IMR-90 (cell line): ENCODE measurements at regions not wholly inside any gene's neighbourhood (a gene's known extent, or its start where the extent isn't known, plus 50 kb on each side); places are given as distances from the start of the nearest gene placed in this dataset.
"Not testable (repeated sequence)": the region's sequence is repeated elsewhere in the genome, so short reads cannot be mapped to it uniquely, and the experiment has no call there.

Experiments
- ATAC-seq: fragments of 200-7000 bp; cut with Tn5 transposase; 2 replicates; pipeline ENCODE4 v1.9.1; 2020; ENCODE audit warnings: low read depth, mild to moderate bottlenecking, moderate library complexity
- BruUV-seq: library from RNA; stranded (reverse); fragments of 400-500 nt; replicated peaks from 2 replicates; lab custom pipeline; 2021; lab: Mats Ljungman, UMichigan
- CTCF ChIA-PET: fragments of 300-600 bp; formaldehyde crosslinking; extraction: SDS; loops from one replicate; lab custom pipeline; 2021; ENCODE audit warnings: antibody characterized with exemption; lab: Yijun Ruan, JAX
- POLR2A ChIA-PET: fragments of 300-600 bp; sonication (Branson Sonifier 250); formaldehyde crosslinking; loops from one replicate; lab custom pipeline; 2022; ENCODE audit warnings: antibody characterized with exemption; ENCODE audit not compliant: unreplicated experiment; lab: Charles Lee
- DNase-seq: peaks from one replicate; pipeline ENCODE4 v3.0.0; 2013
- H2AFZ ChIP-seq: replicated peaks from 2 replicates; pipeline ENCODE3; 2013; ENCODE audit warnings: low read length, mild to moderate bottlenecking; ENCODE audit not compliant: poor library complexity
- H2AK5ac ChIP-seq: 2 replicates; pipeline ENCODE4 v1.6.1; 2013; ENCODE audit warnings: low read depth, low read length, inconsistent platforms
- H2AK9ac ChIP-seq: replicated peaks from 2 replicates; pipeline ENCODE3; 2013; ENCODE audit warnings: mild to moderate bottlenecking, low read depth, low read length, moderate library complexity; ENCODE audit not compliant: poor library complexity
- H2BK120ac ChIP-seq: 2 replicates; pipeline ENCODE4 v1.6.1; 2013; ENCODE audit warnings: low read depth, low read length, inconsistent platforms
- H2BK15ac ChIP-seq: 3 replicates; pipeline ENCODE4 v1.6.1; 2013; ENCODE audit warnings: low read depth, low read length, inconsistent platforms
- H2BK20ac ChIP-seq: 2 replicates; pipeline ENCODE4 v1.6.1; 2013; ENCODE audit warnings: low read depth, mild to moderate bottlenecking, inconsistent platforms, low read length, moderate library complexity
- H2BK5ac ChIP-seq: 2 replicates; pipeline ENCODE4 v1.6.1; 2013; ENCODE audit warnings: mild to moderate bottlenecking, low read depth, low read length, inconsistent platforms; ENCODE audit not compliant: poor library complexity, severe bottlenecking
- H3K14ac ChIP-seq: replicated peaks from 2 replicates; pipeline ENCODE4 v1.6.1; 2013; ENCODE audit warnings: low read depth, low read length, inconsistent platforms
- H3K18ac ChIP-seq: 2 replicates; pipeline ENCODE4 v1.6.1; 2013; ENCODE audit warnings: low read depth, low read length, control low read depth
- H3K23ac ChIP-seq: 2 replicates; pipeline ENCODE4 v1.6.1; 2013; ENCODE audit warnings: low read depth, low read length, inconsistent platforms
- H3K27ac ChIP-seq: 2 replicates; pipeline ENCODE4 v1.5.1; 2013; ENCODE audit warnings: mild to moderate bottlenecking, control low read depth, low read length; ENCODE audit not compliant: insufficient read depth
- H3K27me3 ChIP-seq: 2 replicates; pipeline ENCODE4 v1.6.1; 2013; ENCODE audit warnings: low read length; ENCODE audit not compliant: control insufficient read depth, insufficient read depth
- H3K36me3 ChIP-seq: 2 replicates; pipeline ENCODE4 v1.6.1; 2013; ENCODE audit warnings: low read length, mixed read lengths; ENCODE audit not compliant: control insufficient read depth, insufficient read depth
- H3K4ac ChIP-seq: 2 replicates; pipeline ENCODE4 v1.6.1; 2013; ENCODE audit warnings: low read depth, low read length, inconsistent platforms
- H3K4me1 ChIP-seq: 2 replicates; pipeline ENCODE4 v1.6.1; 2013; ENCODE audit warnings: low read length, mixed read lengths; ENCODE audit not compliant: control insufficient read depth, insufficient read depth
- H3K4me2 ChIP-seq: 2 replicates; pipeline ENCODE4 v1.6.1; 2013; ENCODE audit warnings: low read depth, mild to moderate bottlenecking, control low read depth, low read length, moderate library complexity
- H3K4me3 ChIP-seq: 2 replicates; pipeline ENCODE4 v1.5.1; 2013; ENCODE audit warnings: low read depth, mild to moderate bottlenecking, control low read depth, low read length, moderate library complexity; ENCODE audit not compliant: insufficient read depth
- H3K56ac ChIP-seq: 2 replicates; pipeline ENCODE4 v1.6.1; 2013; ENCODE audit warnings: low read length, inconsistent platforms; ENCODE audit not compliant: insufficient read depth; ENCODE audit errors: extremely low read depth
- H3K79me1 ChIP-seq, 2 experiments: 2 replicates each; pipeline ENCODE4 v1.6.1; 2013; ENCODE audit warnings: low read length in 2 of 2, inconsistent platforms in 1 of 2, low read depth in 1 of 2
- H3K9ac ChIP-seq: 2 replicates; pipeline ENCODE4 v1.6.1; 2013; ENCODE audit warnings: low read depth, low read length, control low read depth
- H3K9me1 ChIP-seq: 2 replicates; pipeline ENCODE4 v1.6.1; 2013; ENCODE audit warnings: low read length, inconsistent platforms; ENCODE audit not compliant: insufficient read depth
- H3K9me3 ChIP-seq: 2 replicates; pipeline ENCODE4 v1.6.1; 2013; ENCODE audit warnings: low read length; ENCODE audit not compliant: control insufficient read depth, insufficient read depth
- H4K20me1 ChIP-seq: 2 replicates; pipeline ENCODE4 v1.6.1; 2013; ENCODE audit warnings: low read length, inconsistent platforms; ENCODE audit not compliant: insufficient read depth
- H4K5ac ChIP-seq: 2 replicates; pipeline ENCODE4 v1.6.1; 2013; ENCODE audit warnings: mild to moderate bottlenecking, low read depth, low read length, control low read depth
- H4K8ac ChIP-seq, 2 experiments: 2 replicates each; pipeline ENCODE4 v1.6.1; 2013; ENCODE audit warnings: low read depth in 2 of 2, low read length in 2 of 2, control low read depth in 1 of 2, inconsistent platforms in 1 of 2
- H4K91ac ChIP-seq: 2 replicates; pipeline ENCODE4 v1.6.1; 2013; ENCODE audit warnings: low read depth, low read length, inconsistent platforms; ENCODE audit not compliant: insufficient read depth
- WGBS, 2 experiments: methylation state at CpG; one replicate each; pipeline versions ENCODE4 v1.1.5 to v1.1.7; 2013; ENCODE audit warnings: missing lambda C conversion rate in 2 of 2; ENCODE audit not compliant: insufficient read length in 1 of 2; ENCODE audit errors: extremely low coverage in 2 of 2; 5-methylcytosine and 5-hydroxymethylcytosine counted together
- dilution Hi-C: fragments of 300-500 bp; cut with HindIII; formaldehyde crosslinking; loops from one replicate; pipeline ENCODE4 v1.14.3; 2018; ENCODE audit warnings: low sequenced_read_pairs; ENCODE audit not compliant: unreplicated experiment
- in situ Hi-C: fragments of 300-500 bp; cut with MboI; formaldehyde crosslinking; loops from 3 replicates; pipeline ENCODE4 v1.14.3; 2019; ENCODE audit warnings: low sequenced_read_pairs, inconsistent platforms, mixed read lengths
- intact Hi-C: fragments of 100-400 bp; cut with micrococcal nuclease; formaldehyde crosslinking; loops from 2 replicates; pipeline ENCODE4 v1.10.0; 2022

DNA sequence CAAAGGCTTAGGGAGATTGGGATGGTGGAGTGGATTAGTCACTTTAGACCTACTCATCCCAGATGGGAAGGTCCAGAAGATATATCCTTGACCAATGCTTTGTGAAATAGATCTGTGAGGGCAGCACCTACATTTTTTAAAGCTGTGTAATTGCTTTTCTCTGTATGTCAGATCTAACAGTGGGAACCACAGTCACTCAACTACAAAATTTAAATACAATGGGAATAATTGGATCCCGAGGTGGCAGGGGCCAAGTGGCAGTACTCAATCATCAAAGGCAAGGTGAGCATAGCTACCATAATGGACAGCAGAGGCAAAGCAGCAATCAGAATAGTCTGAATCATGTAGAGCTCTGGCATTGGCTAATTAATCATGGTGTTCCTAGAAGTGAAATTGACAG is 86.1 kb upstream of the PKN2 start:
- H2AK5ac ChIP-seq, CTCF ChIA-PET, H2AK9ac ChIP-seq, BruUV-seq, H4K20me1 ChIP-seq, H2BK120ac ChIP-seq, dilution Hi-C loops, in situ Hi-C loops, H3K27me3 ChIP-seq, H3K18ac ChIP-seq, H3K23ac ChIP-seq, POLR2A ChIA-PET, H3K9ac ChIP-seq, H3K9me3 ChIP-seq, H3K56ac ChIP-seq, H3K4me3 ChIP-seq, H3K9me1 ChIP-seq, H4K8ac ChIP-seq, H4K91ac ChIP-seq, H4K5ac ChIP-seq, H3K4me1 ChIP-seq, H3K14ac ChIP-seq, DNase-seq, H3K79me1 ChIP-seq, H3K36me3 ChIP-seq, ATAC-seq, H2BK15ac ChIP-seq, H3K4ac ChIP-seq, H3K27ac ChIP-seq, H3K4me2 ChIP-seq, H2BK20ac ChIP-seq, H2AFZ ChIP-seq, H2BK5ac ChIP-seq: not testable (repeated sequence)
- intact Hi-C loops = loop anchor here (10.0 kb wide), 2 partner anchors 1273 to 1463 kb away; partner anchors contain the start of gene LMO4
- no CpG with 5 or more reads among the region's 1 CpG for WGBS, 2 experiments
